ENCODE measurements at regions not wholly inside any gene's neighbourhood (a gene's known extent, or its start where the extent isn't known, plus 50 kb on each side); places are given as distances from the start of the nearest gene placed in this dataset.

GRCh38 chr20:62558779-62559178 is 83.0 kb upstream of the GATA5 start:
- no peak for TF ChIP-seq EZH2 (IDR thresholded peaks at IDR 0.05; ENCODE audit: borderline replicate concordance, low read length)
- TF ChIP-seq, protein P1, sequence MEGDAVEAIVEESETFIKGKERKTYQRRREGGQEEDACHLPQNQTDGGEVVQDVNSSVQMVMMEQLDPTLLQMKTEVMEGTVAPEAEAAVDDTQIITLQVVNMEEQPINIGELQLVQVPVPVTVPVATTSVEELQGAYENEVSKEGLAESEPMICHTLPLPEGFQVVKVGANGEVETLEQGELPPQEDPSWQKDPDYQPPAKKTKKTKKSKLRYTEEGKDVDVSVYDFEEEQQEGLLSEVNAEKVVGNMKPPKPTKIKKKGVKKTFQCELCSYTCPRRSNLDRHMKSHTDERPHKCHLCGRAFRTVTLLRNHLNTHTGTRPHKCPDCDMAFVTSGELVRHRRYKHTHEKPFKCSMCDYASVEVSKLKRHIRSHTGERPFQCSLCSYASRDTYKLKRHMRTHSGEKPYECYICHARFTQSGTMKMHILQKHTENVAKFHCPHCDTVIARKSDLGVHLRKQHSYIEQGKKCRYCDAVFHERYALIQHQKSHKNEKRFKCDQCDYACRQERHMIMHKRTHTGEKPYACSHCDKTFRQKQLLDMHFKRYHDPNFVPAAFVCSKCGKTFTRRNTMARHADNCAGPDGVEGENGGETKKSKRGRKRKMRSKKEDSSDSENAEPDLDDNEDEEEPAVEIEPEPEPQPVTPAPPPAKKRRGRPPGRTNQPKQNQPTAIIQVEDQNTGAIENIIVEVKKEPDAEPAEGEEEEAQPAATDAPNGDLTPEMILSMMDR (IDR thresholded peaks at IDR 0.05; ENCODE audit: low read length), result no peak
